Uterus (tissue), 3 donors: ENCODE measurements at regions not wholly inside any gene's neighbourhood (a gene's known extent, or its start where the extent isn't known, plus 50 kb on each side); places are given as distances from the start of the nearest gene placed in this dataset.

Source experiments
- DNase-seq, 2 donors: peaks; one replicate each; pipeline ENCODE4 v3.0.0-alpha.2; 2019 to 2020
- H3K27ac ChIP-seq, 2 donors: fragments of 200-600 bp; sonication (generic); 1 replicate in 1 of 2; 2 replicates in 1 of 2; pipeline ENCODE4 v1.5.1; 2016 to 2018
- H3K27me3 ChIP-seq, 2 donors: fragments of 200-600 bp; sonication (generic); one replicate each; pipeline ENCODE4 v1.5.1; 2018 to 2019; ENCODE audit warnings: control low read depth in 1 of 2
- H3K36me3 ChIP-seq, 2 donors: fragments of 200-600 bp; sonication (generic); one replicate each; pipeline ENCODE4 v1.5.1; 2019; ENCODE audit warnings: control low read depth in 1 of 2
- H3K4me1 ChIP-seq, 2 donors: fragments of 200-600 bp; sonication (generic); one replicate each; pipeline ENCODE4 v1.5.1; 2018 to 2019; ENCODE audit warnings: control low read depth in 1 of 2
- H3K4me3 ChIP-seq, 2 donors: fragments of 200-600 bp; sonication (generic); 1 replicate in 1 of 2; 2 replicates in 1 of 2; pipeline ENCODE4 v1.5.1; 2018 to 2019; ENCODE audit warnings: mild to moderate bottlenecking in 1 of 2
- H3K9me3 ChIP-seq, 2 donors: fragments of 200-600 bp; sonication (generic); one replicate each; pipeline ENCODE4 v1.5.1; 2019; ENCODE audit warnings: control low read depth in 1 of 2
- POLR2A ChIP-seq, 2 donors: fragments of 450-650 bp; IDR thresholded peaks; one replicate each; pipeline ENCODE4 v1.6.1; 2016; ENCODE audit warnings: antibody characterized with exemption in 2 of 2, mild to moderate bottlenecking in 1 of 2, moderate library complexity in 1 of 2
- intact Hi-C: fragments of 100-400 bp; cut with DNase I; formaldehyde crosslinking; loops from one replicate; pipeline ENCODE4 v1.15.1; 2023; ENCODE audit warnings: low total_unique reads
- TF ChIP-seq, protein P1 (sequence below), 4 experiments: fragments of 200-600 bp in 2 of 4; fragments of 450-650 bp in 2 of 4; sonication (generic) in 2 of 4; IDR thresholded peaks; one replicate each; pipeline ENCODE4 v1.5.1; 2016 to 2019; ENCODE audit warnings: antibody characterized with exemption in 4 of 4, mild to moderate bottlenecking in 2 of 4, moderate library complexity in 1 of 4
- donor health status: DM: yes; HTN: yes; CAD: no.

DNA sequence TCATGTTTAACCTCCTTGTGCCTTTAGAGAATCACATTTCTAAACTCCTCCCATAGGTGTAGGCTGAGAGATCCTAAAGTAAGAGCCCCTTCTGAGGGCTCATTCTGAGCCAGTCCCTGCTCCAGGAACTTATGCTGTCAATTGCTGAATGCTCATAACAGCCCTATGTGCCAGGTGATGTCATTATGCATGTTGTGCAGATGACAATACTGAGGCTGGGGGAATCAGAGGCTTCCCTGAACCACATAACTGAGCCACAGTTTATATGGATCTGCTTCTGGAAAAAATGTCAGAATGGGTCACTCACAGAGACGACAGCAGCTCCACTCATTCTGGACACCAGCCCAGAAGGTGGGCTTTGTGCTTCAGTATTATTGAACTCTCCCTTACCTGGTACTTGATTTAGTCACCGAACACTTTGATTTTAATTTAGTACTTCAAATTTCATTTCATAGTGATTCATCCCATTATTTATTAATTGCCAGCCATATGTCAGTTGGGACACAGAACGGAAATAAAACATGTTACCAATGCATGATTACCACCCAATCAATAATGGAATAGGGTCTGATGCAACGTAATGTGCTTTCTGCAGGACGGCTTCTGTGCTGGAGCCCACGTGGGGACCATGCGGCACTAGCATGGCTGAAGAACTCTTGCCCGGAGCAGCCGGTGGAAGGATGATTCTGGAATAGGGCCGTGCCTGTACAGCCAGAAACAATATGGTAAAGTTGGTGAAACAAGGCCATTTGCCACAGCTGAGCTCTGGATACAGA, 406.3 kb downstream of the IRX1 start:
- no peaks in the 10 kb centered on the region for H3K9me3 ChIP-seq
- no peak for TF ChIP-seq POLR2A (IDR thresholded peaks at IDR 0.05)
- TF ChIP-seq, protein P1, sequence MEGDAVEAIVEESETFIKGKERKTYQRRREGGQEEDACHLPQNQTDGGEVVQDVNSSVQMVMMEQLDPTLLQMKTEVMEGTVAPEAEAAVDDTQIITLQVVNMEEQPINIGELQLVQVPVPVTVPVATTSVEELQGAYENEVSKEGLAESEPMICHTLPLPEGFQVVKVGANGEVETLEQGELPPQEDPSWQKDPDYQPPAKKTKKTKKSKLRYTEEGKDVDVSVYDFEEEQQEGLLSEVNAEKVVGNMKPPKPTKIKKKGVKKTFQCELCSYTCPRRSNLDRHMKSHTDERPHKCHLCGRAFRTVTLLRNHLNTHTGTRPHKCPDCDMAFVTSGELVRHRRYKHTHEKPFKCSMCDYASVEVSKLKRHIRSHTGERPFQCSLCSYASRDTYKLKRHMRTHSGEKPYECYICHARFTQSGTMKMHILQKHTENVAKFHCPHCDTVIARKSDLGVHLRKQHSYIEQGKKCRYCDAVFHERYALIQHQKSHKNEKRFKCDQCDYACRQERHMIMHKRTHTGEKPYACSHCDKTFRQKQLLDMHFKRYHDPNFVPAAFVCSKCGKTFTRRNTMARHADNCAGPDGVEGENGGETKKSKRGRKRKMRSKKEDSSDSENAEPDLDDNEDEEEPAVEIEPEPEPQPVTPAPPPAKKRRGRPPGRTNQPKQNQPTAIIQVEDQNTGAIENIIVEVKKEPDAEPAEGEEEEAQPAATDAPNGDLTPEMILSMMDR (IDR thresholded peaks at IDR 0.05) = no peak
- intact Hi-C loops = no loop called here
- no peak for DNase-seq
- no peaks in the 10 kb centered on the region for H3K27me3 ChIP-seq
- no peak overlapping the region for H3K4me3 ChIP-seq
- H3K27ac ChIP-seq = no peak overlapping the region
- no peaks in the 10 kb centered on the region for H3K36me3 ChIP-seq
- no peaks in the 10 kb centered on the region for H3K4me1 ChIP-seq

DNA sequence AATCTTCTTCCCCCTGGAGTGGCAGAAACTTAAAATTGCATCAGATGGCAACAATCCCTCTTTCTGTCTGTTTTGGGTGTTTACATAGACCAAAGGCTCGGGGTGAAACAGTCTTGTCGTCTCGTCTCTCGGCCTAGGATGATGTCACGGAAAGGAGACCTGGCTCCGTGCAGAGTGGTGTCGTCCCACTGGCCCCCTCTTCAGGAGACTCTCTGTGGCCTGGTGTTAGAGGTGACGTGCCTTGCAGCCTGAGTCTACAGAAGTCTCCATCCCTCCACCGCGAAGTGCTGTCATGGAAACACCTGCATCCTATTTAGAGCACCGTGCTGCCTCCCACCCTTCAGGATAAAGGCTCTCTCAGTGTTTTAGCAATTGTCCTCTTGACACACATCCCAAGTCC, 409.7 kb downstream of the IRX1 start:
- H3K4me1 ChIP-seq = no peaks in the 10 kb centered on the region
- no peak overlapping the region for H3K27ac ChIP-seq
- no peaks in the 10 kb centered on the region for H3K9me3 ChIP-seq
- intact Hi-C loops = no loop called here
- no peaks in the 10 kb centered on the region for H3K36me3 ChIP-seq
- H3K27me3 ChIP-seq = no peaks in the 10 kb centered on the region
- H3K4me3 ChIP-seq = no peak overlapping the region
- TF ChIP-seq, protein P1 (IDR thresholded peaks at IDR 0.05) = no peak
- no peak for TF ChIP-seq POLR2A (IDR thresholded peaks at IDR 0.05)
- no peak for DNase-seq

DNA sequence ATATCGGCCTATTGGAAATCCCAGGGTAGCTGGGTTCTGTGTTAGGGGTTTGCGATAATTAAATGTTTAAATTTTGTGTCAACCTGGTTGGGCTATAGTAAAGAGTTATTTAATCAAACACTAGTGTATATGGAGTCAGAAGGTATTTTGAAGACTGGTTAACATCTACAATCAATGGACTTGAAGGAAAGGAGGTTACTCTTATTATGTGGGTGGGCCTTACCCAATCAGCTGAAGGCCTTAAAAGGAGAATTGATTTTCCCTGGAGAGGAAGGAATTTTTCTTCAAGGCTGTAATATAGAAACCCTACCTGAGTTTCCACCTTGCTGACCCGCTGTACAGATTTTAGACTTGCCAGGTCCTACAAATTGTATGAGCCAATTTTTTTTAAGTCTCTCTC, 411.4 kb downstream of the IRX1 start:
- DNase-seq = no peak
- Histone ChIP-seq H3K27ac (no peak overlapping the region), H3K36me3 (no peaks in the 10 kb centered on the region), H3K4me3 (no peak overlapping the region), H3K9me3 (no peaks in the 10 kb centered on the region), H3K27me3 (no peaks in the 10 kb centered on the region), H3K4me1 (no peaks in the 10 kb centered on the region)
- intact Hi-C loops = no loop called here
- TF ChIP-seq POLR2A (IDR thresholded peaks at IDR 0.05) = no peak
- TF ChIP-seq, protein P1 (IDR thresholded peaks at IDR 0.05) = no peak

DNA sequence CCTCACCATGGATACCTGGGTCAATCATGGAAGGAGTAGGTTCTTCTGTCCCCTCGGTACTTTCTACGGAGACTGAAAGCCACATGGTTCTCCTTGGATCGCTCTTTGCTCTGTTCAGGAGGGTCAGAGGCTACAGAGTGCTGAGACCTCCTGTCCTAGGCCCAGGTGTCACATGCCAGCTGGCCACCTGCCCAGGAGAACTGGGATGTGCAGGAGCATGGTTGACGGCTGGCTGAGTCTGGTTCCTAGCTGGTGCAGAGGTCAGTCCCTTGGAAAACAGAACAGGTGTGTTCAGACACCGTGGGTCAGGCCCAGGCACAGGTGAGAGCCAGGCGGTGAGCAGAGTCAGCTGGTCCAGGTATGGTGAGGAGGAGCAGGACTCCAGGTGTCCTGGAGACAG, 416.3 kb downstream of the IRX1 start:
- TF ChIP-seq POLR2A (IDR thresholded peaks at IDR 0.05) = no peak
- TF ChIP-seq, protein P1 (IDR thresholded peaks at IDR 0.05) = no peak
- intact Hi-C loops = no loop called here
- Histone ChIP-seq H3K9me3 (no peaks in the 10 kb centered on the region), H3K27ac (no peak overlapping the region), H3K27me3 (no peaks in the 10 kb centered on the region), H3K4me1 (no peaks in the 10 kb centered on the region), H3K4me3 (no peak overlapping the region), H3K36me3 (no peaks in the 10 kb centered on the region)
- no peak for DNase-seq

DNA sequence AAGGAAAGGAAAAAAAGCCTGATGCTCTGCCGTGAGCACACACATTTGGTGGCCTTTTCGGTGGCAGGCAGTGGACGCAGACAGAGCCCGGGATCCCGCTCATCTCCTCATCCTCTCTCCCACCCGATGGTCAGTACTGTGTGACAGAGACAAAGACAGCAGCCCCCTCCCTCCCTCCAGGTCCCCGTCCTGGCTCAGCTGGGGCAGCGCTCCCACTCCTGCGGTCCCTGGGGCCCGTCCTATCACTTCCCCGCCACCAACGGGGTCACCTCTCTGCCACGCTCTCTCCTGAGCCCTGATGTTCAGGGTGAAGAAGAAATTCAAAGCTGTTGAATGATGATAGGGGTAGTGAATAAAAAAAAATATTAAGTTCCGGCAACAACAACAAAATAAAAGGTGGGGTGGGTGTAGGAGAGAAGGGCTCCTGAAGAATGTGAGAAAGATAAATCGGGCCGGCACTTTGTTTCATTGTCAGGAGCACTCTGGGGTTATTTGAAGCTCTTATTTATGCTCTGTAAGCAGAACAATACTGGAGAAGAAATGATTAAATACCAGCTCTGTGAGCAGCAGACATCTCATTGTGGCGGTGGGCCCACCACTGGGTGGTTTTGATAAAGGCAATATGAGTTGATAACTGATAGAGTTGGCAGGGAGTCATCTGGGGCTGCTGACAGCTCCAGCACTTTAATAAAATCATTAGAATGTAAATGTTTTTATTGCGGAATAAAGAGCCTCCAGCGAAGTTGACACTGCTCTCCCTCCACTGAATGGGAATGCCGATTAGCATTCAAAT, 417.7 kb downstream of the IRX1 start:
- TF ChIP-seq, protein P1 (IDR thresholded peaks at IDR 0.05) = no peak
- no peak for TF ChIP-seq POLR2A (IDR thresholded peaks at IDR 0.05)
- H3K27me3 ChIP-seq = no peaks in the 10 kb centered on the region
- DNase-seq = no peak
- H3K4me1 ChIP-seq = no peaks in the 10 kb centered on the region
- H3K9me3 ChIP-seq = no peaks in the 10 kb centered on the region
- H3K4me3 ChIP-seq = no peak overlapping the region
- no peak overlapping the region for H3K27ac ChIP-seq
- H3K36me3 ChIP-seq = no peaks in the 10 kb centered on the region
- intact Hi-C loops = no loop called here
